GM23338 (cell line): ENCODE measurements at regions not wholly inside any gene's neighbourhood (a gene's known extent, or its start where the extent isn't known, plus 50 kb on each side); places are given as distances from the start of the nearest gene placed in this dataset.

Source experiments
- ATAC-seq: fragments of 200-7000 bp; cut with Tn5 transposase; 3 replicates; pipeline ENCODE4 v1.9.1; 2020
- DNase-seq: peaks from one replicate; pipeline ENCODE4 v3.0.0-alpha.2; 2015; ENCODE audit warnings: low spot score
- H2AFZ ChIP-seq: fragments of 200-600 bp; sonication (generic); 2 replicates; pipeline ENCODE4 v1.8.0; 2016; ENCODE audit warnings: antibody characterized with exemption, mild to moderate bottlenecking, moderate library complexity
- H3F3A ChIP-seq: fragments of 200-600 bp; sonication (generic); replicated peaks from 2 replicates; pipeline ENCODE4 v1.8.0; 2017; ENCODE audit warnings: antibody characterized with exemption, mixed run types, low read depth
- H3K27ac ChIP-seq: fragments of 200-600 bp; sonication (generic); 2 replicates; pipeline ENCODE4 v1.6.1; 2016; ENCODE audit warnings: low read depth
- H3K27me3 ChIP-seq: fragments of 200-600 bp; sonication (generic); 2 replicates; pipeline ENCODE4 v1.8.0; 2016; ENCODE audit warnings: mild to moderate bottlenecking, mixed run types, moderate library complexity; ENCODE audit not compliant: insufficient read depth
- H3K36me3 ChIP-seq: fragments of 200-600 bp; sonication (generic); 2 replicates; pipeline ENCODE4 v1.8.0; 2016; ENCODE audit warnings: mild to moderate bottlenecking; ENCODE audit not compliant: insufficient read depth
- H3K4me1 ChIP-seq: fragments of 200-600 bp; sonication (generic); 2 replicates; pipeline ENCODE4 v1.8.0; 2016; ENCODE audit warnings: mild to moderate bottlenecking, moderate library complexity; ENCODE audit not compliant: insufficient read depth
- H3K4me2 ChIP-seq: fragments of 200-600 bp; sonication (generic); 2 replicates; pipeline ENCODE4 v1.7.1; 2017; ENCODE audit warnings: mixed run types
- H3K4me3 ChIP-seq: fragments of 200-600 bp; sonication (generic); 2 replicates; pipeline ENCODE4 v1.6.1; 2016; ENCODE audit warnings: mixed run types
- H3K79me2 ChIP-seq: fragments of 200-600 bp; sonication (generic); replicated peaks from 2 replicates; pipeline ENCODE4 v1.8.0; 2017; ENCODE audit warnings: mild to moderate bottlenecking; ENCODE audit not compliant: insufficient read depth
- H3K9me2 ChIP-seq: fragments of 200-600 bp; sonication (generic); 2 replicates; pipeline ENCODE4 v1.8.0; 2017; ENCODE audit not compliant: insufficient read depth
- H4K20me1 ChIP-seq: fragments of 200-600 bp; sonication (generic); replicated peaks from 2 replicates; pipeline ENCODE4 v1.8.0; 2017; ENCODE audit warnings: mild to moderate bottlenecking; ENCODE audit not compliant: insufficient read depth
- H3K27ac Mint-ChIP-seq: 2 replicates; pipeline ENCODE4 v1.8.0; 2020; ENCODE audit warnings: inconsistent platforms, mild to moderate bottlenecking, moderate library complexity, mixed read lengths
- H3K27me3 Mint-ChIP-seq: 3 replicates; pipeline ENCODE4 v1.8.0; 2022; ENCODE audit warnings: low read depth, mild to moderate bottlenecking, moderate library complexity, mixed read lengths, inconsistent platforms; ENCODE audit not compliant: insufficient read depth, poor library complexity
- H3K36me3 Mint-ChIP-seq: 3 replicates; pipeline ENCODE4 v1.8.0; 2021; ENCODE audit warnings: low read depth, mild to moderate bottlenecking, inconsistent platforms, moderate library complexity, mixed read lengths
- H3K4me1 Mint-ChIP-seq: 3 replicates; pipeline ENCODE4 v1.8.0; 2020; ENCODE audit warnings: mild to moderate bottlenecking, inconsistent platforms, mixed read lengths
- H3K4me3 Mint-ChIP-seq: 3 replicates; pipeline ENCODE4 v1.8.0; 2021; ENCODE audit warnings: moderate library complexity, mild to moderate bottlenecking, inconsistent platforms, mixed read lengths
- H3K9me3 Mint-ChIP-seq: 3 replicates; pipeline ENCODE4 v1.8.0; 2020; ENCODE audit warnings: moderate library complexity, mild to moderate bottlenecking, inconsistent platforms, mixed read lengths
- CTCF ChIP-seq, 2 experiments: fragments of 200-600 bp in 1 of 2; sonication (generic) in 1 of 2; conservative IDR thresholded peaks; 2 replicates each; pipeline versions ENCODE4 v1.5.1 to v1.6.1; 2016 to 2017; ENCODE audit warnings: antibody characterized with exemption in 2 of 2, low read depth in 2 of 2, mild to moderate bottlenecking in 2 of 2, moderate library complexity in 1 of 2
- ETS1 ChIP-seq: IDR thresholded peaks from 2 replicates; pipeline ENCODE4 v1.6.1; 2016; ENCODE audit warnings: antibody characterized with exemption
- EZH2 ChIP-seq: fragments of 200-600 bp; sonication (generic); IDR thresholded peaks from one replicate; pipeline ENCODE4 v1.8.0; 2017; ENCODE audit warnings: antibody characterized with exemption, mild to moderate bottlenecking, low read depth; ENCODE audit not compliant: unreplicated experiment
- EZH2phosphoT487 ChIP-seq: fragments of 200-600 bp; sonication (generic); IDR thresholded peaks from one replicate; pipeline ENCODE4 v1.8.1; 2018; ENCODE audit warnings: antibody characterized with exemption; ENCODE audit not compliant: unreplicated experiment
- JUNB ChIP-seq: IDR thresholded peaks from one replicate; pipeline ENCODE4 v1.6.1; 2016; ENCODE audit warnings: antibody characterized with exemption; ENCODE audit not compliant: unreplicated experiment
- POLR2AphosphoS5 ChIP-seq: IDR thresholded peaks from 2 replicates; pipeline ENCODE4 v1.6.1; 2016; ENCODE audit warnings: antibody characterized with exemption, low read depth
- REST ChIP-seq: IDR thresholded peaks from one replicate; pipeline ENCODE4 v1.6.1; 2018; ENCODE audit warnings: antibody characterized with exemption; ENCODE audit not compliant: unreplicated experiment
- STAT1 ChIP-seq: IDR thresholded peaks from one replicate; pipeline ENCODE4 v1.6.1; 2016; ENCODE audit warnings: antibody characterized with exemption; ENCODE audit not compliant: unreplicated experiment
- ZNF331 ChIP-seq: fragments of 250-450 bp; sonication (Bioruptor Pico); IDR thresholded peaks from 2 replicates; pipeline ENCODE4 v1.5.0; 2020; ENCODE audit warnings: low read depth, mild to moderate bottlenecking, moderate library complexity
- ZNF462 ChIP-seq: fragments of 250-450 bp; sonication (Bioruptor Pico); IDR thresholded peaks from 2 replicates; pipeline ENCODE4 v1.5.0; 2020; ENCODE audit warnings: mild to moderate bottlenecking, moderate library complexity

- Histone ChIP-seq H3K27me3 (no peaks in the 10 kb centered on the region), H4K20me1 (no peaks in the 10 kb centered on the region)
- DNase-seq: no peak
Observed at GRCh38 chr12:112711026-112711425, 80.5 kb upstream of the RPH3A start.

More at GRCh38 chr12:112711026-112711425, 80.5 kb upstream of the RPH3A start:
- H3K79me2 ChIP-seq: no peaks in the 10 kb centered on the region
- 0 out of 2 replicates have a peak, but pooled peaks cover 12% of the 10 kb centered on the region for H3K9me2 ChIP-seq
- Mint-ChIP-seq H3K9me3 (no peaks in the 10 kb centered on the region), H3K27ac (no peak overlapping the region), H3K27me3 (peaks cover 4% of the 10 kb centered on the region), H3K4me3 (no peak overlapping the region), H3K4me1 (peaks cover 9% of the 10 kb centered on the region; the same call in 2 of the 3 replicates), H3K36me3 (no peaks in the 10 kb centered on the region)
- 0 out of 2 replicates have a peak, but pooled peaks cover 5% of the 10 kb centered on the region for H3K4me1 ChIP-seq
- TF ChIP-seq REST (no peak), CTCF (conservative IDR thresholded peaks at IDR 0.05; ENCODE audit: low read depth in 2 of 2) (no peak), ETS1 (no peak), ZNF462 (CRISPR knock-in tag) (no peak), EZH2 (no peak), POLR2AphosphoS5 (no peak), ZNF331 (CRISPR knock-in tag) (no peak), STAT1 (no peak), EZH2phosphoT487 (no peak), JUNB (no peak)
- no peaks in the 10 kb centered on the region for H3F3A ChIP-seq
- H3K4me2 ChIP-seq: no peak overlapping the region
- no peaks in the 10 kb centered on the region for H3K36me3 ChIP-seq
- H2AFZ ChIP-seq: peak overlapping the region; percentile 87; the same call in 1 of the 2 replicates
- H3K27ac ChIP-seq: no peak overlapping the region
- no peak for ATAC-seq
- no peak overlapping the region for H3K4me3 ChIP-seq
